HG02938 (cell line): ENCODE measurements at regions not wholly inside any gene's neighbourhood (a gene's known extent, or its start where the extent isn't known, plus 50 kb on each side); places are given as distances from the start of the nearest gene placed in this dataset.
A peak's percentile ranks its signal among the peaks of the same experiment; 100 is the strongest.
"Not testable (repeated sequence)": the region's sequence is repeated elsewhere in the genome, so short reads cannot be mapped to it uniquely, and the experiment has no call there.

Experiments used
- ATAC-seq: cut with Tn5 transposase; IDR thresholded peaks from one replicate; pipeline ENCODE4 v1.9.1; 2021; ENCODE audit warnings: mild to moderate bottlenecking, moderate library complexity; ENCODE audit not compliant: unreplicated experiment

- ATAC-seq = not testable (repeated sequence)
Measured at GRCh38 chr15:21357056-21357455, 83.2 kb downstream of the POTEB3 start.

GRCh38 chr15:21355944-21356343 lies 84.4 kb downstream of the POTEB3 start:
- ATAC-seq = not testable (repeated sequence)

- not testable (repeated sequence) for ATAC-seq
Measured at GRCh38 chr15:21354597-21354996, 85.7 kb downstream of the POTEB3 start.

- not testable (repeated sequence) for ATAC-seq
Measured at GRCh38 chr15:21352670-21353318, 87.5 kb downstream of the POTEB3 start.

GRCh38 chr15:21344960-21345359 lies 95.3 kb downstream of the POTEB3 start:
- ATAC-seq = not testable (repeated sequence)

GRCh38 chr15:21344500-21344899 lies 95.8 kb downstream of the POTEB3 start:
- ATAC-seq = not testable (repeated sequence)

- not testable (repeated sequence) for ATAC-seq
Measured at GRCh38 chr15:21337028-21337427, 103.3 kb downstream of the POTEB3 start.

GRCh38 chr15:21324720-21325460 lies 115.4 kb downstream of the POTEB3 start:
- not testable (repeated sequence) for ATAC-seq

GRCh38 chr15:21284353-21284752 lies 155.9 kb downstream of the POTEB3 start:
- not testable (repeated sequence) for ATAC-seq

GRCh38 chr15:21283210-21283609 lies 157.1 kb downstream of the POTEB3 start:
- ATAC-seq = peak; percentile 80

- not testable (repeated sequence) for ATAC-seq
Measured at GRCh38 chr15:21280272-21280671, 160.0 kb downstream of the POTEB3 start.

- peak; percentile 40 for ATAC-seq
Measured at GRCh38 chr15:21272176-21272982, 167.9 kb downstream of the POTEB3 start.

GRCh38 chr15:21271566-21271965 lies 168.7 kb downstream of the POTEB3 start:
- no peak for ATAC-seq

- ATAC-seq = no peak
Measured at GRCh38 chr15:21270474-21270873, 169.8 kb downstream of the POTEB3 start.

- not testable (repeated sequence) for ATAC-seq
Measured at GRCh38 chr15:21269673-21270072, 170.6 kb downstream of the POTEB3 start.

GRCh38 chr15:21269121-21269520 lies 171.2 kb downstream of the POTEB3 start:
- no peak for ATAC-seq

- ATAC-seq = no peak
Measured at GRCh38 chr15:21268436-21268940, 171.8 kb downstream of the POTEB3 start.

- no peak for ATAC-seq
Measured at GRCh38 chr15:21267671-21268395, 172.5 kb downstream of the POTEB3 start.

- no peak for ATAC-seq
Measured at GRCh38 chr15:21267226-21267625, 173.1 kb downstream of the POTEB3 start.

GRCh38 chr15:21265628-21266027 lies 174.7 kb downstream of the POTEB3 start:
- not testable (repeated sequence) for ATAC-seq
